HG03103 (cell line): ENCODE measurements at regions not wholly inside any gene's neighbourhood (a gene's known extent, or its start where the extent isn't known, plus 50 kb on each side); places are given as distances from the start of the nearest gene placed in this dataset.
"Not testable (repeated sequence)": the region's sequence is repeated elsewhere in the genome, so short reads cannot be mapped to it uniquely, and the experiment has no call there.

Experiments used
- ATAC-seq: cut with Tn5 transposase; IDR thresholded peaks from one replicate; pipeline ENCODE4 v1.9.1; 2021; ENCODE audit warnings: low read depth; ENCODE audit not compliant: unreplicated experiment

- ATAC-seq, result no peak
These were observed 175.5 kb downstream of the ANXA1 start for GRCh38 chr9:73327149-73327548.

GRCh38 chr9:73337182-73337581, 185.5 kb downstream of the ANXA1 start:
- ATAC-seq, result not testable (repeated sequence)

GRCh38 chr9:73344060-73344459, 192.4 kb downstream of the ANXA1 start:
- no peak for ATAC-seq

- ATAC-seq, result no peak
These were observed 195.5 kb downstream of the ANXA1 start for GRCh38 chr9:73347123-73347522.

- no peak for ATAC-seq
These were observed 196.1 kb downstream of the ANXA1 start for GRCh38 chr9:73347720-73348119.

- ATAC-seq, result no peak
These were observed 196.8 kb downstream of the ANXA1 start for GRCh38 chr9:73348471-73348870.

GRCh38 chr9:73349476-73349875, 197.8 kb downstream of the ANXA1 start:
- no peak for ATAC-seq

GRCh38 chr9:73357607-73358006, 205.9 kb downstream of the ANXA1 start:
- no peak for ATAC-seq

GRCh38 chr9:73370053-73370452, 218.4 kb downstream of the ANXA1 start:
- no peak for ATAC-seq

GRCh38 chr9:73371801-73372200, 220.1 kb downstream of the ANXA1 start:
- no peak for ATAC-seq

- no peak for ATAC-seq
These were observed 228.7 kb downstream of the ANXA1 start for GRCh38 chr9:73380411-73380810.

- ATAC-seq, result no peak
These were observed 250.7 kb downstream of the ANXA1 start for GRCh38 chr9:73402081-73403028.

GRCh38 chr9:73411494-73411893, 259.8 kb downstream of the ANXA1 start:
- ATAC-seq, result no peak

GRCh38 chr9:73412874-73413273, 261.2 kb downstream of the ANXA1 start:
- no peak for ATAC-seq

- ATAC-seq, result no peak
These were observed 272.2 kb downstream of the ANXA1 start for GRCh38 chr9:73423891-73424290.

- ATAC-seq, result no peak
These were observed 274.6 kb downstream of the ANXA1 start for GRCh38 chr9:73426269-73426668.

- no peak for ATAC-seq
These were observed 283.2 kb downstream of the ANXA1 start for GRCh38 chr9:73434826-73435225.

- peak; percentile 69 for ATAC-seq
These were observed 286.1 kb downstream of the ANXA1 start for GRCh38 chr9:73437758-73438157.

GRCh38 chr9:73439839-73440238, 288.2 kb downstream of the ANXA1 start:
- ATAC-seq, result not testable (repeated sequence)

GRCh38 chr9:73441223-73441622, 289.6 kb downstream of the ANXA1 start:
- ATAC-seq, result no peak

- no peak for ATAC-seq
These were observed 290.5 kb downstream of the ANXA1 start for GRCh38 chr9:73441890-73442818.
